Ishikawa (cell line): ENCODE measurements at regions not wholly inside any gene's neighbourhood (a gene's known extent, or its start where the extent isn't known, plus 50 kb on each side); places are given as distances from the start of the nearest gene placed in this dataset.

Experiments used
- CREB1 ChIP-seq: IDR thresholded peaks from 2 replicates; pipeline ENCODE4 v1.6.1; 2012; ENCODE audit warnings: low read depth
- EP300 ChIP-seq: IDR thresholded peaks from 2 replicates; pipeline ENCODE4 v1.6.1; 2012; ENCODE audit warnings: borderline replicate concordance
- FOXM1 ChIP-seq: IDR thresholded peaks from 2 replicates; pipeline ENCODE4 v1.6.1; 2012; ENCODE audit warnings: low read depth, borderline replicate concordance
- NFIC ChIP-seq: IDR thresholded peaks from 2 replicates; pipeline ENCODE4 v1.6.1; 2012
- RAD21 ChIP-seq: IDR thresholded peaks from 2 replicates; pipeline ENCODE4 v1.6.1; 2012; ENCODE audit warnings: low read depth
- TAF1 ChIP-seq: IDR thresholded peaks from 2 replicates; pipeline ENCODE4 v1.6.1; 2012; ENCODE audit warnings: low read depth, mild to moderate bottlenecking
- TCF12 ChIP-seq: IDR thresholded peaks from 2 replicates; pipeline ENCODE4 v1.6.1; 2012; ENCODE audit warnings: low read depth
- TEAD4 ChIP-seq: IDR thresholded peaks from 2 replicates; pipeline ENCODE4 v1.6.1; 2012
- YY1 ChIP-seq: IDR thresholded peaks from 2 replicates; pipeline ENCODE4 v1.6.1; 2012; ENCODE audit warnings: low read depth
- ZBTB7A ChIP-seq: IDR thresholded peaks from 2 replicates; pipeline ENCODE4 v1.6.1; 2012; ENCODE audit warnings: low read depth
- TF ChIP-seq, protein P1 (sequence below): IDR thresholded peaks from 2 replicates; pipeline ENCODE4 v1.6.1; 2012
- TF ChIP-seq, protein P2 (sequence below): IDR thresholded peaks from 2 replicates; pipeline ENCODE4 v1.6.1; 2012; ENCODE audit warnings: low read depth, mild to moderate bottlenecking

DNA sequence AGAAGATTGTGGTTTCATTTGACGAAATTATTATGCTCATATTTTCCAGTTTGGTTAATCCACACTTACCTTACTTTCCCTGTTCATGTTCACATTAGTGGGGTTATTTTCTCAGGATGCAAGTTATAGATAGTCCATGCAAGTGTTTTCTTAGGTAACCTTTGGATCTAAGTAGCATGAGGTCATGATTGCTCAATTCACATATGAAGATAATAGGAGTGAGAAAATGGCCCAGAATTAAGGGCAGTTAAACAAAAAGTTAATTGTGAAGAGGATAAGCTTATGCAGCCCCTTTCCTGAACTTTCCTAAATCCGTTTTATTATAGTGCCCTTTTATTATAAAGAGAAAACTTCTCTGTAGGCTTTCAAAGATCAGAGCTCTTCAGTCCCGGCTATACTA, 83.4 kb downstream of the CD200R1L start:
- TF ChIP-seq TEAD4 (no peak), YY1 (no peak), CREB1 (no peak), EP300 (no peak), TCF12 (no peak), TAF1 (no peak), FOXM1 (no peak), RAD21 (no peak), NFIC (no peak), ZBTB7A (no peak)
- TF ChIP-seq, protein P1, sequence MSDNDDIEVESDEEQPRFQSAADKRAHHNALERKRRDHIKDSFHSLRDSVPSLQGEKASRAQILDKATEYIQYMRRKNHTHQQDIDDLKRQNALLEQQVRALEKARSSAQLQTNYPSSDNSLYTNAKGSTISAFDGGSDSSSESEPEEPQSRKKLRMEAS: no peak
- TF ChIP-seq, protein P2, sequence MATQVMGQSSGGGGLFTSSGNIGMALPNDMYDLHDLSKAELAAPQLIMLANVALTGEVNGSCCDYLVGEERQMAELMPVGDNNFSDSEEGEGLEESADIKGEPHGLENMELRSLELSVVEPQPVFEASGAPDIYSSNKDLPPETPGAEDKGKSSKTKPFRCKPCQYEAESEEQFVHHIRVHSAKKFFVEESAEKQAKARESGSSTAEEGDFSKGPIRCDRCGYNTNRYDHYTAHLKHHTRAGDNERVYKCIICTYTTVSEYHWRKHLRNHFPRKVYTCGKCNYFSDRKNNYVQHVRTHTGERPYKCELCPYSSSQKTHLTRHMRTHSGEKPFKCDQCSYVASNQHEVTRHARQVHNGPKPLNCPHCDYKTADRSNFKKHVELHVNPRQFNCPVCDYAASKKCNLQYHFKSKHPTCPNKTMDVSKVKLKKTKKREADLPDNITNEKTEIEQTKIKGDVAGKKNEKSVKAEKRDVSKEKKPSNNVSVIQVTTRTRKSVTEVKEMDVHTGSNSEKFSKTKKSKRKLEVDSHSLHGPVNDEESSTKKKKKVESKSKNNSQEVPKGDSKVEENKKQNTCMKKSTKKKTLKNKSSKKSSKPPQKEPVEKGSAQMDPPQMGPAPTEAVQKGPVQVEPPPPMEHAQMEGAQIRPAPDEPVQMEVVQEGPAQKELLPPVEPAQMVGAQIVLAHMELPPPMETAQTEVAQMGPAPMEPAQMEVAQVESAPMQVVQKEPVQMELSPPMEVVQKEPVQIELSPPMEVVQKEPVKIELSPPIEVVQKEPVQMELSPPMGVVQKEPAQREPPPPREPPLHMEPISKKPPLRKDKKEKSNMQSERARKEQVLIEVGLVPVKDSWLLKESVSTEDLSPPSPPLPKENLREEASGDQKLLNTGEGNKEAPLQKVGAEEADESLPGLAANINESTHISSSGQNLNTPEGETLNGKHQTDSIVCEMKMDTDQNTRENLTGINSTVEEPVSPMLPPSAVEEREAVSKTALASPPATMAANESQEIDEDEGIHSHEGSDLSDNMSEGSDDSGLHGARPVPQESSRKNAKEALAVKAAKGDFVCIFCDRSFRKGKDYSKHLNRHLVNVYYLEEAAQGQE: no peak
